ENCODE measurements at regions not wholly inside any gene's neighbourhood (a gene's known extent, or its start where the extent isn't known, plus 50 kb on each side); places are given as distances from the start of the nearest gene placed in this dataset.

DNA sequence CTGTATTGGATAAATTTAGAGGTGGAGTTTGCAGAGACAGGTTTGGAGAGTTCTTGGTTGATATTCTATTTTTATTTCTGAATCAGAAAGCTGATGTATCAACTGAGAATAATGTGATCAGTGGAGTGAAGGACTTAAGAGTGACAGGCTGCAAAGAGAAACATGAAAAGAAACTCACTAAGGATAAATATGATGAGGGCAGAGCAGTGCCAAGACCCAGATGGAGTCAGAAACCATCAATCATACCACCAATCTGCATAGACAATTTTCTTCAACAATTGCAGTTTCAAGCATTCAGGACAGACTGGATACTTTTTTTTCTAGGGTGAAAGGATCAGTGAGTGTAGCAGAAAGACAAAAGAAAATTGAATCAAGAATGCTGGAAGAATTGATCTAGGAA is 226.7 kb upstream of the NAV3 start:
- H3K4me1 ChIP-seq (ENCODE audit: insufficient read depth, low read length), result no peaks in the 10 kb centered on the region
- CTCF ChIA-PET, result no interaction called here
- intact Hi-C loops (cut with DNase I, micrococcal nuclease), result no loop called here
- no peak overlapping the region for H3K4me3 Mint-ChIP-seq
- no peaks in the 10 kb centered on the region for H3K9me3 ChIP-seq (ENCODE audit: control insufficient read depth in 1 of 2, insufficient read depth in 1 of 2, low read length in 2 of 2)
- H3K36me3 Mint-ChIP-seq (ENCODE audit: low read depth), result no peaks in the 10 kb centered on the region
- ATAC-seq (ENCODE audit: poor library complexity) (no peak), DNase-seq (no peak)
- H3K9me3 Mint-ChIP-seq, result peaks cover 6% of the 10 kb centered on the region
- H3K4me3 ChIP-seq (ENCODE audit: low read length), result no peak overlapping the region
- no peak overlapping the region for H3K27ac Mint-ChIP-seq
- no peaks in the 10 kb centered on the region for H3K36me3 ChIP-seq (ENCODE audit: insufficient read depth, low read length)
- no peaks in the 10 kb centered on the region for H3K27me3 Mint-ChIP-seq
- H3K27me3 ChIP-seq (ENCODE audit: control insufficient read depth in 1 of 2, insufficient read depth in 2 of 2, low read length in 2 of 2), result no peaks in the 10 kb centered on the region
- no peak overlapping the region for H3K27ac ChIP-seq (ENCODE audit: low read depth in 1 of 2, low read length in 2 of 2)
- TF ChIP-seq, protein P1, sequence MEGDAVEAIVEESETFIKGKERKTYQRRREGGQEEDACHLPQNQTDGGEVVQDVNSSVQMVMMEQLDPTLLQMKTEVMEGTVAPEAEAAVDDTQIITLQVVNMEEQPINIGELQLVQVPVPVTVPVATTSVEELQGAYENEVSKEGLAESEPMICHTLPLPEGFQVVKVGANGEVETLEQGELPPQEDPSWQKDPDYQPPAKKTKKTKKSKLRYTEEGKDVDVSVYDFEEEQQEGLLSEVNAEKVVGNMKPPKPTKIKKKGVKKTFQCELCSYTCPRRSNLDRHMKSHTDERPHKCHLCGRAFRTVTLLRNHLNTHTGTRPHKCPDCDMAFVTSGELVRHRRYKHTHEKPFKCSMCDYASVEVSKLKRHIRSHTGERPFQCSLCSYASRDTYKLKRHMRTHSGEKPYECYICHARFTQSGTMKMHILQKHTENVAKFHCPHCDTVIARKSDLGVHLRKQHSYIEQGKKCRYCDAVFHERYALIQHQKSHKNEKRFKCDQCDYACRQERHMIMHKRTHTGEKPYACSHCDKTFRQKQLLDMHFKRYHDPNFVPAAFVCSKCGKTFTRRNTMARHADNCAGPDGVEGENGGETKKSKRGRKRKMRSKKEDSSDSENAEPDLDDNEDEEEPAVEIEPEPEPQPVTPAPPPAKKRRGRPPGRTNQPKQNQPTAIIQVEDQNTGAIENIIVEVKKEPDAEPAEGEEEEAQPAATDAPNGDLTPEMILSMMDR (IDR thresholded peaks at IDR 0.05), result no peak
- H3K4me1 Mint-ChIP-seq (ENCODE audit: low read depth), result no peaks in the 10 kb centered on the region
- POLR2A ChIA-PET, result no interaction called here

DNA sequence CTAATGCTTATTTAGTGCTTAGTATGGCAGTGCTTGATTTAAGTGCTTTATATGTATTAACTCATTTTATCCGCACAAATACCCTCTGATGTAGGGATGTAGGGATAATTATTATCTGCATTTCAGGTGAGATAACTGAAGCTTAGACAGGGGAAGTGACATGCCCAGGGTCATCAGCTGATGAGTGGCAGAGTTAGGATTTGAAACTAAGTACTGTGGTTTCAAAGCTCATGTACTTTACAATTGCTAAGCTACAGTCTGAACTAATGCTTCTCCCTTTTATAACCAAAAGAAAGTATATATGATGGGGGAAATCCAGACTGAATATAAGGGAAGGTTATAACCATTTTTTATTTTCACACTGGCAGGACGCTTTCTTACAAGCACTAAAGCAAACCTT is 229.6 kb upstream of the NAV3 start:
- H3K27me3 Mint-ChIP-seq, result no peaks in the 10 kb centered on the region
- no peaks in the 10 kb centered on the region for H3K9me3 ChIP-seq (ENCODE audit: control insufficient read depth in 1 of 2, insufficient read depth in 1 of 2, low read length in 2 of 2)
- DNase-seq (no peak), ATAC-seq (ENCODE audit: poor library complexity) (no peak)
- TF ChIP-seq, protein P1 (IDR thresholded peaks at IDR 0.05), result no peak
- H3K36me3 Mint-ChIP-seq (ENCODE audit: low read depth), result no peaks in the 10 kb centered on the region
- no peak overlapping the region for H3K4me3 Mint-ChIP-seq
- H3K9me3 Mint-ChIP-seq, result peaks cover 7% of the 10 kb centered on the region
- intact Hi-C loops (cut with DNase I, micrococcal nuclease), result no loop called here
- POLR2A ChIA-PET, result no interaction called here
- no peak overlapping the region for H3K4me3 ChIP-seq (ENCODE audit: low read length)
- H3K27me3 ChIP-seq (ENCODE audit: control insufficient read depth in 1 of 2, insufficient read depth in 2 of 2, low read length in 2 of 2), result no peaks in the 10 kb centered on the region
- no peak overlapping the region for H3K27ac ChIP-seq (ENCODE audit: low read depth in 1 of 2, low read length in 2 of 2)
- H3K4me1 Mint-ChIP-seq (ENCODE audit: low read depth), result no peaks in the 10 kb centered on the region
- H3K36me3 ChIP-seq (ENCODE audit: insufficient read depth, low read length), result no peaks in the 10 kb centered on the region
- no peaks in the 10 kb centered on the region for H3K4me1 ChIP-seq (ENCODE audit: insufficient read depth, low read length)
- H3K27ac Mint-ChIP-seq, result no peak overlapping the region
- CTCF ChIA-PET, result no interaction called here

DNA sequence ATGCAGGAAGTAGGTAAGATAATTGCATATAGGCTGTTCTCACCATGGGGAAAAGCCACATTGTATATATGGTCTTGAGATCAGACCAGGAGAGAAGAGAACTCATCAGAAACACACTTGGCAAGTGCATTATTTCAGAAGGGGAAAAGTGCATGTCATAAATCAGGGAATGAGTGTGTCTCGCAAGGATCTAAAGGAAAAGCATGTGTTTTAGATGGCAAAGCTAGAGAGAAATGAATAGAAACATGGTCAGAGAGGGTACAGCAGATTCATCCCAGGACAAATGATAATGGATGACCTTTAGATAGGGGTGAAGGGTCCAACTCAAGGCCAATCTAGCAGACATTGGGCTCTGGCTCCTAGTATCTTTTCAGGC is 230.2 kb upstream of the NAV3 start:
- CTCF ChIA-PET, result no interaction called here
- no peak for DNase-seq
- Mint-ChIP-seq H3K27me3 (no peaks in the 10 kb centered on the region), H3K9me3 (peaks cover 4% of the 10 kb centered on the region), H3K36me3 (ENCODE audit: low read depth) (no peaks in the 10 kb centered on the region), H3K27ac (no peak overlapping the region), H3K4me1 (ENCODE audit: low read depth) (no peaks in the 10 kb centered on the region), H3K4me3 (no peak overlapping the region)
- TF ChIP-seq, protein P1 (IDR thresholded peaks at IDR 0.05), result no peak
- Histone ChIP-seq H3K4me3 (ENCODE audit: low read length) (no peak overlapping the region), H3K36me3 (ENCODE audit: insufficient read depth, low read length) (no peaks in the 10 kb centered on the region), H3K9me3 (ENCODE audit: control insufficient read depth in 1 of 2, insufficient read depth in 1 of 2, low read length in 2 of 2) (no peaks in the 10 kb centered on the region), H3K4me1 (ENCODE audit: insufficient read depth, low read length) (no peaks in the 10 kb centered on the region), H3K27me3 (ENCODE audit: control insufficient read depth in 1 of 2, insufficient read depth in 2 of 2, low read length in 2 of 2) (no peaks in the 10 kb centered on the region), H3K27ac (ENCODE audit: low read depth in 1 of 2, low read length in 2 of 2) (no peak overlapping the region)
- intact Hi-C loops (cut with DNase I, micrococcal nuclease), result no loop called here
- no peak for ATAC-seq (ENCODE audit: poor library complexity)
- POLR2A ChIA-PET, result no interaction called here

All from CD4-positive, alpha-beta T cell (primary cell).